ENCODE measurements at regions not wholly inside any gene's neighbourhood (a gene's known extent, or its start where the extent isn't known, plus 50 kb on each side); places are given as distances from the start of the nearest gene placed in this dataset.

- DNase-seq: no peak
Measured at GRCh38 chr1:4046836-4047461, 146.9 kb upstream of the C1orf174 start.

GRCh38 chr1:4047666-4048065 lies 147.6 kb upstream of the C1orf174 start:
- DNase-seq: no peak

GRCh38 chr1:4048076-4048475 lies 148.0 kb upstream of the C1orf174 start:
- no peak for DNase-seq

- DNase-seq: no peak
Measured at GRCh38 chr1:4048921-4049320, 148.8 kb upstream of the C1orf174 start.

GRCh38 chr1:4050998-4051397 lies 150.9 kb upstream of the C1orf174 start:
- no peak for DNase-seq

- no peak for DNase-seq
Measured at GRCh38 chr1:4052657-4053056, 152.6 kb upstream of the C1orf174 start.

GRCh38 chr1:4053160-4053748 lies 153.2 kb upstream of the C1orf174 start:
- DNase-seq: no peak

GRCh38 chr1:4053774-4054173 lies 153.7 kb upstream of the C1orf174 start:
- no peak for DNase-seq

GRCh38 chr1:4055294-4055967 lies 155.4 kb upstream of the C1orf174 start:
- DNase-seq: no peak

- DNase-seq: no peak
Measured at GRCh38 chr1:4056422-4056821, 156.3 kb upstream of the C1orf174 start.

GRCh38 chr1:4056989-4057388 lies 156.9 kb upstream of the C1orf174 start:
- no peak for DNase-seq

- DNase-seq: no peak
Measured at GRCh38 chr1:4057603-4058002, 157.5 kb upstream of the C1orf174 start.

GRCh38 chr1:4058122-4058521 lies 158.1 kb upstream of the C1orf174 start:
- DNase-seq: no peak

- DNase-seq: no peak
Measured at GRCh38 chr1:4058706-4059105, 158.6 kb upstream of the C1orf174 start.

GRCh38 chr1:4059270-4059669 lies 159.2 kb upstream of the C1orf174 start:
- no peak for DNase-seq

- no peak for DNase-seq
Measured at GRCh38 chr1:4060850-4061249, 160.8 kb upstream of the C1orf174 start.

- DNase-seq: no peak
Measured at GRCh38 chr1:4061521-4062031, 161.5 kb upstream of the C1orf174 start.

GRCh38 chr1:4062041-4062440 lies 162.0 kb upstream of the C1orf174 start:
- DNase-seq: no peak

GRCh38 chr1:4062560-4062959 lies 162.5 kb upstream of the C1orf174 start:
- DNase-seq: no peak

GRCh38 chr1:4062992-4063391 lies 162.9 kb upstream of the C1orf174 start:
- no peak for DNase-seq

GRCh38 chr1:4063516-4063915 lies 163.4 kb upstream of the C1orf174 start:
- no peak for DNase-seq

- no peak for DNase-seq
Measured at GRCh38 chr1:4064150-4064889, 164.2 kb upstream of the C1orf174 start.

GRCh38 chr1:4066860-4067599 lies 167.0 kb upstream of the C1orf174 start:
- no peak for DNase-seq

All from NCI-H69 (cell line).